Left lobe of liver (tissue), 2 donors: ENCODE measurements at regions not wholly inside any gene's neighbourhood (a gene's known extent, or its start where the extent isn't known, plus 50 kb on each side); places are given as distances from the start of the nearest gene placed in this dataset.
A peak's percentile ranks its signal among the peaks of the same experiment; 100 is the strongest.
"Not testable (repeated sequence)": the region's sequence is repeated elsewhere in the genome, so short reads cannot be mapped to it uniquely, and the experiment has no call there.

Source experiments
- ATAC-seq: fragments of 200-7000 bp; cut with Tn5 transposase; one replicate; pipeline ENCODE4 v1.9.1; 2020; ENCODE audit warnings: mild to moderate bottlenecking, moderate library complexity
- DNase-seq: peaks from one replicate; pipeline ENCODE4 v3.0.0-alpha.2; 2020; ENCODE audit warnings: low spot score
- donor health status: DM: no; HTN: no; CAD: no; lungs with moderate emphysema.
- donor health status: DM: no; HTN: yes; CAD: no.

DNA sequence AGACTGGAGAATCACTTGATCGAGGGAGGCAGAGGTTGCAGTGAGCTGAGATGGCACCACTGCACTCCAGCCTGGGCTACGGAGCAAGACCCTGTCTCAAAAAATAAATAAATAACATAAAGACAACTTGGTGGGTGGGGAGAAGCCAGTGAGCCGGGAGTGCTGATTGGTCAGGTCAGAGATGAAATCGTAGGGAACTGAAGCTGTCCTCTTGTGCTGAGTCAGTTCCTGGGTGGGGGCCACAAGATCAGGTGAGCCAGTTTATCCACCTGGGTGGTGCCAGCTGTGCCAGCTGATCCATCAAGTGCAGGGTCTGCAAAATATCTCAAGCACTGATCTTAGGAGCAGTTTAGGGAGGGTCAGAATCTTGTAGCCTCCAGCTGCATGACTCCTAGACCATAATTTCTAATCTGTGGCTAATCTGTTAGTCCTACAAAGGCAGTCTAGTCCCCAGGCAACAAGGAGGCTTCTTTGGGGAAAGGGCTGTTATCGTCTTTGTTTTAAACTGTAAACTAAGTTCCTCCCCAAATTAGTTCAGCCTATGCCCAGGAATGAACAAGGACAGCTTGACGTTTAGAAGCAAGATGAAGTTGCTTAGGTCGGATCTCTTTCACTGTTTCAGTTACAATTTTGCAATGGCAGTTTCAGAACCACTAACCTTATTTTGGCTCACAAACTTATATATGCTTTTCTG is 221.5 kb upstream of the MYLIP start:
- not testable (repeated sequence) for ATAC-seq, DNase-seq

DNA sequence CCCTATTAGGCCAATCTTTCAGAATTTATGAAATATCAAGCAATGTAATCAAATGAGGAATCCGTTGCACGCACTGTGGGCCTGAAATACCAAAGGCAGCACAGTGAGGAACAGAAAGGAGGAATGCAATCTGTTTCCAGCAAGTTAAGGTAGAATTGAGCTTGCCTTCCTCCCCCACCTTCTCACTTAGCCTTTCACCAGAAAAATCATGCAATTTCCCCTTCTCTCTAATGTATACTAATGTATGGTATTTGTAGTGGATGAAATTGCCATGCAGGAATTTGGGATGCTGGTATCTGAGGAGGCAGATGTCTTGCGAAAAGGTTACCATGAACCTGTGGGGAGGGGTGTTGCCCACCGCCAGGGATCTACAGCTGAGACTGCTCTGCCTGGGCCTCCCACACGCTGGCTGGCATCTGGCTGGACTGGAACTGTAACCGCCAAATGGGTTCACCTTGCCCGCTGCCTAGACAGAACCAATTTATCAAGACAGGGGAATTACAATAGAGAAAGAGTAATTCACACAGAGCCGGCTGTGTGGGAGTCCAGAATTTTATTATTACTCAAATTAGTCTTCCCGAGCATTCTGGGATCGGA is 222.4 kb upstream of the MYLIP start:
- ATAC-seq, result no peak
- DNase-seq, result no peak

DNA sequence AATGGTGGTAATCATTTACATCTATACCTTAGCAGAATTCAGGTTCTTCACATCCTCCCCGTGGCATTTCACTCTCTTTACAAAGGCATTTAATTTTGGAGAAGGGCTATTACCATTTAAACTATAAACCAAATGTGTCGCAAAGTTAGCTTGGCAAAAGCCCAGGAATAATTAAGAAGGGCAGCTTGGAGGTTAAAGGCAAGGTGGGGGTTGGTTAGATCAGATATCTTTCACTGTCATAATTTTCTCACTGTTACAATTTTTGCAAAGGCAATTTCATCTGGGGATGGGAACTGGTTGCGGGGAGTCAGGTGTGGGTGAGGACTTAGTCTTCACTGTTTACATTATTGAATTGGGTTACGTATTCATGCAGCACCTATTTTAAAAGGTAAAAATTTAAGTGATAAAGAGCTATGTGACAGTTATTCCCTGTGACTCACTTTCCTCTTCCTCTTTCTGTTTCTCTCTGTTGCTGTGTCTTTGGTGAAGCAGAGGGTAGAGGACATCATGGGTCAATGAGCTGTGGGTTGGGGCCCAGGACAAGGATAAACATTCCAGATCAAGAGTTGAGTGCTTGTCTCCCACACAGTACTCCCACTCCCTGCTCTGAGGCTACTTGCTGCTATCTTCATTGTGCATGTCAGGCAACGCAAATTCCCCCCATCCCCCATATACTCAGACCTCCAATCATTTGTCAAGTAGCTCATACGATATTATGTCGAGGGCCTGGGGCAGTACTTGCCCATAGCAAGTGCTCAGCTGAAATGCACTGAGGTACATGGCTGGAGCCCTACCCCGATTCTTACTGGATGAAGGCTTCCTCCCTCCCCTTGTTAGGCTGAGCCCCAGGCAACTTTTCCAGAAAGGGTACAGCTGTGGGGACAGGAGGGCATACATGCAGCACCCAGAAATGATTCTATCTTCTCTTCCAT is 223.1 kb upstream of the MYLIP start:
- no peak for DNase-seq
- no peak for ATAC-seq

DNA sequence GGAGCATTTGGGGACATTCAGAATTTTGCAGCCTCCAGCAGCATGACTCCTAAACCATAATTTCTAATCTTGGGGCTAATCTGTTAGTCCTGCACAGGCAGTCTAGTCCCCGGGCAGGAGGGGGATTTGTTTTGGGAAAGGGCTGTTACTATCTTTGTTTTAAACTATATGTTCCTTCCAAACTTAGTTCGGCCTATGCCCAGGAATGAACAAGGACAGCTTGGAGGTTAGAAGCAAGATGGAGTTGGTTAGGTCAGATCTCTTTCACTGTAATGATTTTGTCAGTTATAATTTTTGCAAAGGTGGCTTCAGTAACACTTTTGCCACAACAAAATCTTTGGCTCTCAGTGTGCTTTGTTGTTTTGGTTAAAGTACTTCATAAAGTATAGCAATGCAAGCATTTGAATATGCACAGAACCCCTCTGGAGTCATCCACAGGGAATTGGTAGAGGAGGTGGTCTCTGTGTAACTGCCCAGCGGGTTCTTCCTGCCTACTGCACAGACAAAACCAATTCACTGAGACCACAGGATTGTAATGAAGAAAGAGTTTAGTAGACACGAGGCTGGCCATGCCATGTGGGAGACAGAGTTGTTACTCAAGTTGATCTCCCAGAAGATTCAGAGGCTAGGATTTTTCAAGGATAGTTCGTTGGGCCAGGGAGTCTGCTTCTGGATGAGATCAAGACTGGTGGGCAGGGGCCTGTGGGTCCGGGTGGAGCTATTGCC is 224.1 kb upstream of the MYLIP start:
- DNase-seq (no peak), ATAC-seq (no peak)

DNA sequence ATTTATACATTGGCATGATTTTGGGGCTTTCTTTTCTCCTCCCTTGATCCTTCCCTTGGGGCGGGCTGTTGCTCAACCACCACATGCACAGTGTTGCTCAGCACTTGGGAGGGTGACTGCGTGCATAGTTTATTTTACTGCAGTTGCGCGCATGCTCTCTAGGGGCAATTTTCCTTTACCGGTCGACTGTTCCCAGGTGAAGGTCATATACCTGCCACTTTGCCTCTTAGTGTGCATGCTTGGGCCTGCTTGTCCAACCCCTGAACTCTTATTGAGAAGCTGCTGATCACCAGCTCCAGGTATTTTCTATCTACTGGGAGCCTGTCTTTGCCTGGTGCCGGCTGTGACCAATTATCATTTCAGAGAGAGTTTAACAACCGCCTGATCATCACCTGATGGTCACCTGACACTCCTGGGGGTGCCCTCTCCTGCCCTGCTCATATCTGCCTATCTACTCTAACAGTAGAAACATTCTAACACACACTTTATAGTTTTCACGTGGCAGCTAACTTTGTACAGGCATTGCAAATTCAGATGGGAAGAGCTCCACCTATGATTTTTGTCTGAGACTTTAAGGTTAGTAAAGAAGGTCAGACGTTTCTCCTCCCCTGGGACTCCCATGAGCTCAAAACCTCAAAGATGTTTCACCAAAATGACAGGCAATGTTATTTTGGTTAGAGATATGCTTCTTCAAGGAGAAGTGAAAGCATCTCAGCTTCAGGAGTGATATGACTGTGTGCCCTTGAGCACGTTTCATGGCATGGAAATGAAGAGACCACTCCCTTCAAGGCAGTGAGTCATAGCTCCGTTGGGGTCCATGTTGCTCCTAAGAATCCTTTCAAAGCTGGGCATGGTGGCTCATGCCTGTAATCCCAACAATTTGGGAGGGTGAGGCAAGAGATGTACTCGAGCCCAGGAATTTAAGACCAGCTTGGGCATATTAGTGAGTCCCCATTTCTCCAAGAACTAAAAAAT is 227.5 kb upstream of the MYLIP start:
- peak; percentile 60 for ATAC-seq
- no peak for DNase-seq

DNA sequence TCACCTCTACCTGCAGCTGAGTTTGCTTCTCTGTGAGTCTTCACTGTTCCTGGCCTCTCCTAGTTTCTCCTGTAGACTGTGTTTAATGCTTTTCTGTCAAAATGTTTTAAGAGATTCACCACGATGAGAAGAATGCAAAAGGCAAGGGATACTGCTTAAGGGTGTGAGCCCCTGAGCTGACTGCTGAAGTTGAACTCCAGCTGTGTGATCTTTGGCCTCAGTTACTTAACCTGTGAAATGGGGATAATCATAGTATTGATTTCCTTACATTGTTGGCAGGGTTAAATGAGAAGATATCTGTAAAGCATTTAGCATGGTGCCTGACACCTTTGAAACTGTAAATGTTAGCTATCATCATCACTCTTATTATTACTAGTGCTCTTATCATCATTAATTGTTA is 230.2 kb upstream of the MYLIP start:
- DNase-seq (no peak), ATAC-seq (no peak)

DNA sequence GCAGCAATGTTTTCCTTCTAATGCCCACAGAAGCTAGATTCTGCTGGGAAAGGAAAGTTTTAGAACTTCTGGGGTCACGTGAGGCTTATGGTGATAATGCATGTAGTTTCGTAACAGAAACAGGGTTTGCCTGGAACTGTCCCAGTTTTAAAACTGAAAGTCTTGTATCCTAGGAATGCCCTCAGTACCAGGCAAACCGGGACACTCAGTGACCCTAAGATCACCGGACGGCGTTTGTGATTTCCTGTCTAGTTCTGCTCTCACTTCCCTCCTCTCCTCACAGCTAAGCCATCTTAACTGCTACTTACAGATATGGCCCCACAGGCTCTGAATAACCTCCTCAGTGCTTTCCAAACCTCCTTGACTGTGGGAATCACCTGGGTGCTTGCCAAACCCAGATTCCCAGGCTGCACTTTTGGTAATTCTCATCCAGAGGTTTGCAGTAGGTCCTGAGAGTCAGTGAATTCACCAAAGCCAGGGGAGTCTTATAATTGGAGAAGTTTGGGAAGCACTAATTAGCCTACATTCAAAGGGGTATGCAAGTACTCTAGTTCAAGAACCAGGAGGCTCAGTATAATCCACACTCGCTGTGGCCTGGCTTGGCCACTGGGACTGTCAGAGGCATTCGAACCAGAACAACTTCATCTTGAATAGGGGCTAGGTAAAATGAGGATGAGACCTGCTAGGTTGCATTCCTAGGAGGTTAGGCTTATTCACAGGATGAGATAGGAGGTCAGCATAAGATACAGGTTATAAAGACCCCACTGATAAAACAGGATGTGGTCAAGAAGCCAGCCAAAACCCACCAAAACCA is 231.6 kb upstream of the MYLIP start:
- peak; percentile 59 for DNase-seq
- peak; percentile 90 for ATAC-seq

DNA sequence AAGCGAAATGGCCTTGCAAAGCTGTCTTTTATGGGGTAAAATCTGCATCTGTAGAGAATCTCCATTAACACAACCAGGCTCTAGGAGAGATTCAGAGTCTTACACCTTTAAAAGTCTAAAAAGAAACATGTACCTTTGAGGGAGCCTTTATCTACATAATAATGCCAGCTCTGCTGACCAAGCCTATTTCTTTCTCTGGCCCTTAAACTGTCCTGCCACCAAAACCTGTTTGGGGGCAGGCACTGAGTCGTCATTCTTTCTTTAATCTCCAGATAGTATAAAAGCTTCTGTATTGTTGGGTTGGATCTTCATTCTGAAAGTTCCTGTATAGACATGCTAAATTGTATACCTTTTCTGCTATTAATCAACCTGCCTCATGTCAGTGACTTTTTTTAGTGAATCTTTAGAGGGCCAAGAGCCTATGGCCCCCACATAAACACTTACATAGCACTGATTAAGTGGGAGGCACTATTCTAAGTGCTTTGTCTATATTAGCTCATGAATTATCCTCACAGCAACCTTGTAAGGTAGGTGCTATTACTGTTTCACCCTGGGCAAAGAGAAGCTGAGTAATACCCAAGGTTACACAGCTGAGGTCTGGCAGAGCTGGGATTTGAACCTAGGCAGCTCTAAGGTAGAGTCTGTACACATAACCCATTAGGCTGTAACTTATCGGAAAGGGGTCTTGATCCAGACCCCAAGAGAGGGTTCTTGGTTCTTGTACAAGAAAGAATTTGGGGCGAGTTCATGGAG is 232.3 kb upstream of the DTNBP1 start:
- DNase-seq, result no peak
- ATAC-seq, result no peak

DNA sequence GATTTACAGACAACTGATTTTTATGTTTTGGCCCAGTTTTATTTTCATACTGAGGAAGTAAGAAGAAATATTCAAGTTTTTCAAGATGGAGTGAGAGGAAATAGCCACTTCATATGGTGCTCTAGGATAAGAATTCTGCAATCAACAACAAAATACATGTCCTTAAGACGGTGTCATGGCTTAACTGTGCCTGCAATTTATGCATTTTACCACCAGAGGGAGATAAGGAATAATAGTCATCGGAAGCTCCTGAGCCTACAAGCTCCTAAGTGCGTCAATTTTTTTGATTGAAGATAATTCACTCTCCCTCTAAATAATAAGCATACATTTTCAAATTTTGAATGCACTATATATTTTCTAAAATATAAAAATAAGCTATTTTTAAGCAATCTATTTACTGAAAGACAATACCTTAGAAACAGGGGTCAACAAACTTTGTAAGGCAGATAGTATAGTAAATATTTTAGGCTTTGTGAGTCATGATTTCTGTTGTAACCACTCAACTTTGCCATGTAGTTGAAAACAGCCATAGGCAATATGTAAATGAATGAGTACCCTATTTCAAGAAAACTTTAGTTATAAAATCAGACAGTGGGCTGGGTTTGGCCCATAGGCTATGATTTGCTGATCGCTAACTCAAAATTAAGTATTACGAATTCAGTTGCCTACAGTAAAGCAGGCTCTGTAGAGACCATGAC is 230.9 kb upstream of the DTNBP1 start:
- no peak for DNase-seq
- no peak for ATAC-seq

DNA sequence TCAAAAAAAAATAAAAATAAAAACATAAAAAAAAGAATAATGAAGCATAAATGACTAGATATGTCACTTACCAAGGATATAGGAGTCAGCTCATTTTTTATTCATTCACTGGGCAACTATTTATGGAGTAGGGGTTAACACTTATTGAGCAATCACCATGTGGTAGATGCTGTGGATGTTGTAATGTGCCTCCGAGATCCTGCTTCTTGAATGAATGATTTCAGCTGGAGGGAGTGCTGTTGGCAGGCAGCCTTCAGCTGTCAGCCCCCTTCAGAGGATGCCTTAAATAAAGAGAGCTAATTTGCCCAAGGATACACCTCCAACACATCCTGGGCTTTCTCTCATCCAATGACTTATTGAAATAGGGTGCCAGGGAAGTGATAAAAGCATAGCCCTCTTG is 229.5 kb upstream of the DTNBP1 start:
- DNase-seq (no peak), ATAC-seq (no peak)

DNA sequence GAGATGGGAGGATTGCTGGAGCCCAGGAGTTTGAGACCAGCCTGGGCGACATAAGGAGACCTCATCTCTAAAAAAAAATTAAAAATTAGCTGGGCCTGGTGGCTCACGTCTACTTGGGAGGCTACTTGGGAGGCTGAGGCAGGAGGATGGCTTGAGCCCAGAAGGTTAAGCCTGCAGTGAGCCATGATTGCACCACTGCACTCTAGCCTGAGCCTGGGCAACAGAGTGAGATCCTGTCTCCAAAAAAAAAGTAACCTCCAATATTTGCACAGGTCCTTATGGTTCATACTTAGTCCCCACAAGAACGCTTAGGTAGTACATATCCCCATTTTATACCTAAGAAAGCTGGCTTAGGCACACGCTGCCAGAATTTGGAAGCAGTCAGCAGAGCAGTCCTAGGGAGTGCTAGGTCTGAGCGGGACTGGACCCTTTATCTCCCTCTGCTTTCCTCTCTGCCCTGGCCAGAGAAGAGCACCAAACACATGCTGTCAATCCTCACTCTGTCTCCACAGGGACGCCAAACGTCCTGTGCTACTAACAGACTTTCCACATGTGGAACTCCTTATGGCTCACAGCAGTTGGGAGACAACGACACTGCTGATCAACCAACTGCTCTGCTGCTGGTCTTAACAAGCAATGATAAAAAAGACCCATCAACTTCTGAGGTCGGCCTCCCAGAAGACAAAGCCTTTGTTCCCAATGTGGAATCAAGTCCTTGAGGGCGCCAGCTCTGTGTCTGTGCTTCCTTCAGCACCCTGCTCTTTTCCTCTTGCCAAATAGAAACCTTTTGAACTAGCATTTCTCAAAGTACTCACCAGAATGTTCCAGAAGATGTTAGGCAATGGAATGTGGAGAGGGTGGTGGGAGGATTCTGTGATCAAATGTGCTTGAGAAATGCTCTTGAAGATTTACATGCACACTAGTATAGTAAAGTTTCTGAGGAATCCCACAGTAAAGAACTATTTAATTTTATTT is 226.3 kb upstream of the DTNBP1 start:
- no peak for ATAC-seq
- DNase-seq, result no peak

DNA sequence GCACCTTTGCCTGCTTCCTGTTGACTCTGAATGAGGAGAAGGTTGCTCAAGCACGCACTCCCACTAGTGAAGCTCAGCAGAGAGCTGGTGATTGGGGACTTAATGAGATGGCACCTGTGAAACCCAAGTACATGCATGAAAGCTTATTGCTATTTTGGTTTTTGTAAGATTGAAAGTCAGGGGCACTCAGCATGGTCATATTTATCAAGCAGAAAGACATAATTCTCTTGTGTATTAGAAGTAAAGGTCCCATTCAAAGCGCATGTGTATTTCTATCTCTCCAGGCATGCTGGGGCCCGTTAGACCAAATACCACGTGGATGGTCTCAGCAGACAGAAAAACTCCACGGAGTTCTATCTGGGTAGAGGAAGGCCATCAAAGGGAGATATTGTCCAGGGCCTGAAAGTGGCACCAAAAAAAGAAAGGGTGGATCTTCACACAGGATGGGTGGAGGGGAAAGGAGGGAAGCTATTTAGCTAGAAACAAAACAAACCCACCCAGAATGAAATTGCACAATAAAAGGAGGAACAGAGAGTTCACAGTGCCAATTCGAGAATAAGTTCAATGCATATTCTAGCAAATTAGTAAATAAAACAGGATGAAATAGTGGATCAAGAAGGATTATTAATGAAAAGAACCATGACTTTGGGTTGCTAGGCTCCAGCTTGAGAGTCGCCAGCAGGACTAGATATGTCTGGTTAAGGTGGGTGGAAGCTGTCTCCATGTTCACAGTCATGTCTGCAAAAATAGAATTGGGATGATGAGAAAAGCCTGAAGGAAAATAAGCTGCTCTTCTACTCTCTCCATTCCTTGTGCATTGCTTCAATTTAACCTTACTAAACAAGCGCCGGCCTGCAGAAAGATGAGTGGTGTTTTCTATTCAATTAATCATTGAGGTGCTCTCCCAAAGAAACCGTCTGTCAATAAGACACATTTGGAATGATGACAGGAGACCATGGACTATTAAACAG is 224.9 kb upstream of the DTNBP1 start:
- DNase-seq (no peak), ATAC-seq (no peak)

DNA sequence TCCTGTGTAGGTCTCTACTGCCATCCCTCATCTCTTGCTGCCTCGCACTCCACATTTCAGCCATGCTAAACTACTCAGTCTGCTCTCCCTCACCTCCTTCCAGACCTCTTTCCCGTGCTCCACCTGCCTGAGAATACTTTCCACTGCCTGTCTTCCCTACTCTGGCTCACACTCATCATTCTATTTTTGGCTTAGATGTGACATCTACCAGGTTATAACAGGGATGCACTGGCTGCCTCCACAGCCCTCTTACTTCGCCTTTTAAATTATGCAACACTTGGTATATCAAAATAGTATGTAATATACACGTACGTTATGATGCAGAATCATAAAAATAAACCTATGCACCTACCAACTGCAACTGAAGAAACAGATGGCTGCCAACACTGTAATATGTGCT is 222.8 kb upstream of the DTNBP1 start:
- no peak for ATAC-seq
- no peak for DNase-seq

DNA sequence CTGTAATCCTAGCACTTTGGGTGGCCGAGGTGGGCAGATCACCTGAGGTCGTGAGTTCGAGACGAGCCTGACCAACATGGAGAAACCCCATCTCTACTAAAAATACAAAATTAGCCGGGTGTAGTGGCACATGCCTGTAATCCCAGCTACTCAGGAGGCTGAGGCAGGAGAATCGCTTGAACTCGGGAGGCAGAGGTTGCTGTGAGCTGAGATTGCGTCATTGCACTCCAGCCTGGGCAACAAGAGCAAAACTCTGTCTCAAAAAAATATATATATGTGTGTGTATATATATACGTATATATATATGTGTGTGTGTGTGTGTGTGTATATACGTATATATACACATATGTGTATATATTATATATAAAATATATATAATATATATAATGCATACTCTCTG is 220.8 kb upstream of the DTNBP1 start:
- not testable (repeated sequence) for ATAC-seq, DNase-seq

DNA sequence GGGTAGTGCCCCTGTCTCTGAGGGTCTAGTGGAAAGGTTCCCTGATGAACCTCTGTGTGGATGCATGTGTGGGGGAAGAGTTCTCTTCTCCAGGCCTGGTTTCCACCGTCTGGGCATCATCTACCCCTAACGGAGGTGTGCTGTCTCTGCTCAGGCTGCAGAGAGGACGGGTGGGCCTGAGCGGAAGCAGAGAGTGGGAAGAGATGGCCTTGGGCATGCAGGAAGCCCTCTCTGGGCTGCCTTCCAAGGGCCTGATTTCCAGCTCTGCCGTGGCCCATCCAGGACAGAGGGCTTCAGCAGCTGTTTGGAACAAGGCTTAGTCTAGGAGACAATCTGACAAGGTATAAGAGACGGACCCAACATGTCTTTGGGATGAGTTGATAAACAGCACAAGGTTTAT is 220.1 kb upstream of the DTNBP1 start:
- no peak for DNase-seq
- ATAC-seq, result no peak
